ENCODE measurements at regions not wholly inside any gene's neighbourhood (a gene's known extent, or its start where the extent isn't known, plus 50 kb on each side); places are given as distances from the start of the nearest gene placed in this dataset.
"Not testable (repeated sequence)": the region's sequence is repeated elsewhere in the genome, so short reads cannot be mapped to it uniquely, and the experiment has no call there.

DNA sequence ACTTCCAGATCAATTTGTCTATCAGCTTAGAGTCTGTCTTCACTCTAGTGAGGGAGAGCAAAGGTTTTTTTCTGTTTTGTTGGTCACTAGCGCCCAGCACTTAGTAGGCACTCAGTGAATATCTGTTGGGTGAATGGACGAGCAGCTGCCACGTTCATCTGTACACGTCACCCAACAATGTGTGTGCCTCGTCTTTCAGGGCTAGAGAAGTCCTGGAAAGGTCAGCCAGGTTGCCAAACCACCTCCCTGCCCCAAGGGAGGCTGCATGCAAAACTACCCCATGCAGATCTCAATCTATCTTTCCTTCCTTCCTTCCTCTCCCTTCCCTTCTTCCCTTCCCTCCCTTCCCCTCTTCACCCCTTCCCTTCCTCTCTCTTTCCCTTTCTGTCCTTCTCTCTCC lies 340.9 kb downstream of the SOX9 start:
- Mint-ChIP-seq H3K27me3 (ENCODE audit: insufficient read depth, unreplicated experiment) (no peaks in the 10 kb centered on the region), H3K4me1 (ENCODE audit: insufficient read depth, unreplicated experiment) (peaks cover 65% of the 10 kb centered on the region), H3K36me3 (ENCODE audit: insufficient read depth, unreplicated experiment) (peaks cover 25% of the 10 kb centered on the region), H3K4me3 (ENCODE audit: unreplicated experiment) (no peak overlapping the region), H3K27ac (ENCODE audit: low read depth, unreplicated experiment) (no peak overlapping the region), H3K9me3 (ENCODE audit: unreplicated experiment) (no peaks in the 10 kb centered on the region)
- intact Hi-C loops (cut with micrococcal nuclease) = no loop called here
- no TSS peak for BruUV-seq (replicated peaks)
- TF ChIP-seq CTCF (IDR thresholded peaks at IDR 0.05; ENCODE audit: unreplicated experiment) = no peak
- CTCF ChIA-PET = interaction anchor here (0.6 kb wide), 1 partner anchor 160 kb away, joined by 3 read pairs; no protein-coding TSS in a partner anchor
- POLR2A ChIA-PET = no interaction called here
- peak; percentile 26 for DNase-seq (ENCODE audit: unreplicated experiment)

DNA sequence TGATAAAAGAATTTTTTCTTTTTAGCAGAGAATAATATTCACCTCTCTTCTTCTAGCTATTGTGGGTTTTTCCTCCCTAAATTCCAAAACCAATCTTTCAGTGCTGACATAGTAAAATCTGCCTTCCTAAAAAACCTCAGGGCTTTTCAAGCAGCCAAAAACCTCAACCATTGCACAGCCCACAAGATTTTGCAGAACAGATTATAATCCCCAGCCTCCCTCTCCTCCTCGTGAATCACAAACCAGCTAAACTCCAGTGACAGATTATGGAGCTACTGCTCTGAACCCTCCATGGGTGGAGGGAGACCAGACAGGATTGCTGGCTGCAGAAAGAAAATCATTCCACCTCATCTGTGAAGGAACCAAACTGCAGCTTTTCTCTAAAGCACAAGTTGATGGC lies 341.6 kb downstream of the SOX9 start:
- CTCF ChIA-PET = interaction anchor here (0.6 to 0.8 kb wide), 2 partner anchors 161 to 1232 kb away, joined by 3 to 4 read pairs; no protein-coding TSS in a partner anchor
- Mint-ChIP-seq H3K9me3 (ENCODE audit: unreplicated experiment) (no peaks in the 10 kb centered on the region), H3K36me3 (ENCODE audit: insufficient read depth, unreplicated experiment) (peaks cover 21% of the 10 kb centered on the region), H3K27me3 (ENCODE audit: insufficient read depth, unreplicated experiment) (no peaks in the 10 kb centered on the region), H3K4me3 (ENCODE audit: unreplicated experiment) (no peak overlapping the region), H3K27ac (ENCODE audit: low read depth, unreplicated experiment) (no peak overlapping the region), H3K4me1 (ENCODE audit: insufficient read depth, unreplicated experiment) (peaks cover 61% of the 10 kb centered on the region)
- POLR2A ChIA-PET = interaction anchor here (0.7 kb wide), 1 partner anchor 829 kb away, joined by 3 read pairs; no protein-coding TSS in a partner anchor
- DNase-seq (ENCODE audit: unreplicated experiment) = no peak
- intact Hi-C loops (cut with micrococcal nuclease) = no loop called here
- TF ChIP-seq CTCF (IDR thresholded peaks at IDR 0.05; ENCODE audit: unreplicated experiment) = no peak
- no TSS peak for BruUV-seq (replicated peaks)

DNA sequence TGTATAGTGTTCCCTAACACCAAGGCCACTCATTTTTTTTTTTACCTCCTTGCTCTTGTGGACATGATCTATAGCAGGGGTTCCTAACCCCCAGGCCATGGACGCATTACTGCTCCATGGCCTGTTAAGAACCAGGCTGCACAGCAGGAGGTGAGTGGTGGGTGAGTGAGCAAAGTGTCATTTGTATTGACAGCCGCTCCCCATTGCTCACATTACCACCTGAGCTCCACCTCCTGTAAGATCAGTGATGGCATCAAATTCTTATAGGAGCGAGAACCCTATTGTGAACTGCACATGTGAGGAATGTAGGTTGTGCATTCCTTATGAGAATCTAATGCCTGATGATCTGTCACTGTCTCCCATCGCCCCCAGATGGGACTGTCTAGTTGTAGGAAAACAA lies 342.0 kb downstream of the SOX9 start:
- peak; percentile 33 for DNase-seq (ENCODE audit: unreplicated experiment)
- intact Hi-C loops (cut with micrococcal nuclease) = no loop called here
- no TSS peak for BruUV-seq (replicated peaks)
- no peak for TF ChIP-seq CTCF (IDR thresholded peaks at IDR 0.05; ENCODE audit: unreplicated experiment)
- no peaks in the 10 kb centered on the region for H3K27me3 Mint-ChIP-seq (ENCODE audit: insufficient read depth, unreplicated experiment)
- H3K36me3 Mint-ChIP-seq (ENCODE audit: insufficient read depth, unreplicated experiment) = peaks cover 17% of the 10 kb centered on the region
- peaks cover 61% of the 10 kb centered on the region for H3K4me1 Mint-ChIP-seq (ENCODE audit: insufficient read depth, unreplicated experiment)
- CTCF ChIA-PET = interaction anchor here (0.8 kb wide), 1 partner anchor 1233 kb away, joined by 4 read pairs; no protein-coding TSS in a partner anchor
- no peaks in the 10 kb centered on the region for H3K9me3 Mint-ChIP-seq (ENCODE audit: unreplicated experiment)
- H3K27ac Mint-ChIP-seq (ENCODE audit: low read depth, unreplicated experiment) = no peak overlapping the region
- H3K4me3 Mint-ChIP-seq (ENCODE audit: unreplicated experiment) = no peak overlapping the region
- POLR2A ChIA-PET = interaction anchor here (0.6 to 0.7 kb wide), 2 partner anchors 30 to 829 kb away, joined by 3 read pairs; no protein-coding TSS in a partner anchor

DNA sequence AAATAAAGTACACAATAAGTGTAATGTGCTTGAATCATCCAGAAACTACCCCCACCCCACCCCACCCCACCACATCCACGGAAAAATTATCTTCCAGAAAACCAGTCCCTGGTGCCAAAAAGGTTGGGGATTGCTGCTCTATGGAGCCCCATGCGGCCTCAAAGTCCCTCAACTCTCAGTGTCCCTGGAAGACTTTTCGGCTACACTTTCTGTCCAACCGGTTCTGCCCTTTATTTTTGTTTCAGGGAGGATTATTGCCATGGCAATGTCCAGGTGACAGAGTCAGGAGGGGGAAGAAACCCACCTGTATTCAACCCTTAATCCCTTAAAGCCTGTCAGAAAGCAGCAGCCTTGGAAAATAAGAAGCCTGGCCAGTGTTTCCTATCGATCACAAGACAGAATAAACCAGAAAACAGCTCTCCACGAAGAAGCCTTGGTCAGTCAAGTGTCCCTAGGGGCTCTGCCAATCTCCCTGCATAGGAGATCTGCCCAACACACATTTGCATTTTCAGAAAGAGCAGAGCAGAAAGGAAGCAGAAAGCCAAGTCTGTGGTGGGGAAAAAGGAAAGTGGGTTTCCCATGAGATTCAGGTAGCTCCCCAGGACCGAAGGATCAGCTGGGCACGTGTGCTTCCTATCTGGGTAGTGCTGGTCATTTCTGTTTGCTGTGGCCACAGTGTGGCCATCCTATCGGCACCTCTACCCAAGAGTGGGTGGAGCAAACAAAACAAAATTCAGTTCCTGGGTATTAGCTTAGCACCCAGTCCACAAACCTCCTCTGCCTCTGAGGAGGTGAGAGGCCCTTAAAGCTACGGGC lies 342.7 kb downstream of the SOX9 start:
- intact Hi-C loops (cut with micrococcal nuclease) = no loop called here

GRCh38 chr17:72464221-72464620 lies 343.4 kb downstream of the SOX9 start:
- CTCF ChIA-PET = interaction anchor here (0.6 kb wide), 1 partner anchor 31 kb away, joined by 4 read pairs; no protein-coding TSS in a partner anchor
- H3K27ac Mint-ChIP-seq (ENCODE audit: low read depth, unreplicated experiment); intact Hi-C loops (cut with micrococcal nuclease): not testable (repeated sequence)

More for the DNA sequence above, 342.7 kb downstream of the SOX9 start:
- no peak for DNase-seq (ENCODE audit: unreplicated experiment)
- ChIA-PET CTCF (no interaction called here), POLR2A (interaction anchor here (0.6 to 1.0 kb wide), 3 partner anchors 29 to 126 kb away, joined by 3 read pairs; no protein-coding TSS in a partner anchor)
- Mint-ChIP-seq H3K27ac (ENCODE audit: low read depth, unreplicated experiment) (no peak overlapping the region), H3K27me3 (ENCODE audit: insufficient read depth, unreplicated experiment) (no peaks in the 10 kb centered on the region), H3K36me3 (ENCODE audit: insufficient read depth, unreplicated experiment) (peaks cover 13% of the 10 kb centered on the region), H3K4me3 (ENCODE audit: unreplicated experiment) (no peak overlapping the region), H3K4me1 (ENCODE audit: insufficient read depth, unreplicated experiment) (peaks cover 57% of the 10 kb centered on the region), H3K9me3 (ENCODE audit: unreplicated experiment) (no peaks in the 10 kb centered on the region)
- BruUV-seq (replicated peaks) = no TSS peak
- no peak for TF ChIP-seq CTCF (IDR thresholded peaks at IDR 0.05; ENCODE audit: unreplicated experiment)

More at GRCh38 chr17:72464221-72464620, 343.4 kb downstream of the SOX9 start:
- not testable (repeated sequence) for H3K4me3 Mint-ChIP-seq (ENCODE audit: unreplicated experiment); DNase-seq (ENCODE audit: unreplicated experiment); H3K27me3 Mint-ChIP-seq (ENCODE audit: insufficient read depth, unreplicated experiment); H3K9me3 Mint-ChIP-seq (ENCODE audit: unreplicated experiment); BruUV-seq (replicated peaks)
- Mint-ChIP-seq H3K36me3 (ENCODE audit: insufficient read depth, unreplicated experiment) (peaks cover 12% of the 10 kb centered on the region), H3K4me1 (ENCODE audit: insufficient read depth, unreplicated experiment) (peaks cover 57% of the 10 kb centered on the region)
- POLR2A ChIA-PET = interaction anchor here (0.6 to 1.6 kb wide), 5 partner anchors 30 to 979 kb away, joined by 3 read pairs; no protein-coding TSS in a partner anchor
